Lung (tissue), 11 donors: ENCODE measurements at regions not wholly inside any gene's neighbourhood (a gene's known extent, or its start where the extent isn't known, plus 50 kb on each side); places are given as distances from the start of the nearest gene placed in this dataset.

Source experiments
- ATAC-seq: fragments of 200-7000 bp; cut with Tn5 transposase; one replicate; pipeline ENCODE4 v1.9.1; 2020; ENCODE audit warnings: moderate number of reproducible peaks; ENCODE audit not compliant: insufficient read depth, low FRiP score
- DNase-seq, 3 donors: peaks; one replicate each; pipeline ENCODE4 v3.0.0-alpha.2; 2013 to 2017
- H3K27ac ChIP-seq, 2 donors: one replicate each; pipeline ENCODE4 v1.5.1; 2013; ENCODE audit warnings: mild to moderate bottlenecking in 2 of 2, moderate library complexity in 2 of 2, control low read depth in 1 of 2, inconsistent platforms in 1 of 2, low read depth in 1 of 2, low read length in 1 of 2
- H3K27me3 ChIP-seq, 3 donors: one replicate each; pipeline ENCODE4 v1.5.1; 2013; ENCODE audit warnings: low read length in 2 of 3; ENCODE audit not compliant: control insufficient read depth in 3 of 3, insufficient read depth in 3 of 3
- H3K36me3 ChIP-seq, 4 donors: one replicate each; pipeline ENCODE4 v1.5.1; 2013; ENCODE audit warnings: low read length in 4 of 4, mild to moderate bottlenecking in 1 of 4, moderate library complexity in 1 of 4; ENCODE audit not compliant: control insufficient read depth in 4 of 4, insufficient read depth in 4 of 4
- H3K4me1 ChIP-seq, 5 donors: one replicate each; pipeline ENCODE4 v1.5.1; 2013; ENCODE audit warnings: low read length in 5 of 5, mild to moderate bottlenecking in 2 of 5, moderate library complexity in 1 of 5; ENCODE audit not compliant: control insufficient read depth in 5 of 5, insufficient read depth in 5 of 5
- H3K4me3 ChIP-seq: one replicate; pipeline ENCODE4 v1.5.1; 2013; ENCODE audit warnings: mild to moderate bottlenecking, control low read depth, moderate library complexity
- H3K9ac ChIP-seq, 2 donors: one replicate each; pipeline ENCODE4 v1.5.1; 2013; ENCODE audit warnings: low read length in 2 of 2, control low read depth in 1 of 2; ENCODE audit not compliant: insufficient read depth in 1 of 2
- H3K9me3 ChIP-seq, 4 donors: one replicate each; pipeline ENCODE4 v1.5.1; 2013; ENCODE audit warnings: low read length in 3 of 4, mild to moderate bottlenecking in 1 of 4, moderate library complexity in 1 of 4; ENCODE audit not compliant: control insufficient read depth in 4 of 4, insufficient read depth in 3 of 4
- WGBS, 2 donors: extraction: QIAGEN DNeasy Blood & Tissue Kit; methylation state at CpG; one replicate each; pipeline ENCODE4 v1.1.7; 2013; 5-methylcytosine and 5-hydroxymethylcytosine counted together
- TF ChIP-seq, protein P1 (sequence below): IDR thresholded peaks from 2 replicates; pipeline ENCODE4 v1.5.1; 2012; ENCODE audit warnings: mild to moderate bottlenecking; ENCODE audit errors: control extremely low read depth, extremely low read depth
- donor health status: control.
- donor health status: control.
- donor health status: Bipolar disorder and iron deficiency.
- donor health status: healthy.
- donor health status: DM: yes; HTN: yes; CAD: no.

GRCh38 chr7:94252124-94252523, 142.6 kb upstream of the COL1A2 start:
- Histone ChIP-seq H3K9ac (no peak overlapping the region), H3K4me1 (peaks cover 0 to 17% (median 5%) of the 10 kb centered on the region in 5 donors), H3K4me3 (no peak overlapping the region), H3K9me3 (no peaks in the 10 kb centered on the region), H3K36me3 (no peaks in the 10 kb centered on the region), H3K27ac (no peak overlapping the region), H3K27me3 (no peaks in the 10 kb centered on the region)
- TF ChIP-seq, protein P1, sequence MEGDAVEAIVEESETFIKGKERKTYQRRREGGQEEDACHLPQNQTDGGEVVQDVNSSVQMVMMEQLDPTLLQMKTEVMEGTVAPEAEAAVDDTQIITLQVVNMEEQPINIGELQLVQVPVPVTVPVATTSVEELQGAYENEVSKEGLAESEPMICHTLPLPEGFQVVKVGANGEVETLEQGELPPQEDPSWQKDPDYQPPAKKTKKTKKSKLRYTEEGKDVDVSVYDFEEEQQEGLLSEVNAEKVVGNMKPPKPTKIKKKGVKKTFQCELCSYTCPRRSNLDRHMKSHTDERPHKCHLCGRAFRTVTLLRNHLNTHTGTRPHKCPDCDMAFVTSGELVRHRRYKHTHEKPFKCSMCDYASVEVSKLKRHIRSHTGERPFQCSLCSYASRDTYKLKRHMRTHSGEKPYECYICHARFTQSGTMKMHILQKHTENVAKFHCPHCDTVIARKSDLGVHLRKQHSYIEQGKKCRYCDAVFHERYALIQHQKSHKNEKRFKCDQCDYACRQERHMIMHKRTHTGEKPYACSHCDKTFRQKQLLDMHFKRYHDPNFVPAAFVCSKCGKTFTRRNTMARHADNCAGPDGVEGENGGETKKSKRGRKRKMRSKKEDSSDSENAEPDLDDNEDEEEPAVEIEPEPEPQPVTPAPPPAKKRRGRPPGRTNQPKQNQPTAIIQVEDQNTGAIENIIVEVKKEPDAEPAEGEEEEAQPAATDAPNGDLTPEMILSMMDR = no peak
- ATAC-seq (no peak), DNase-seq (no peak)
- WGBS, 2 donors = 80 to 90% methylated on average over 1 of the region's 1 CpG

DNA sequence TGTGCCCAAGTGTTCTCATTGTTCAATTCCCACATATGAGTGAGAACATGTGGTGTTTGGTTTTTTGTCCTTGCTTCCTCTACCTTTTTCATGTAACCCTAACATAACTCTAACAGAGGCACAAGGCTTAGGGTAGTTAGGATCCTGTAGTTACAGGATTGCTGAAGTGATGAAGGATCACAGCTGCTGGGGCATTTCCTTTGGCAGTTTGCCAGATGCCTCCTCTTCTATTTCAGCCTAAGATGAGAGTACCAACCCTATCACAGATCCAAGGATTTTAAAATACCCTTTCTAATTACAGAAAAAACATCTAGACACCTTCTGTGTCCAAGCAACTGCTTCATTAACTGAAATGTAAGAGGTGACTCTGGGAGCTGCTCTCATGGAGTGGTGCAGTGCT, 141.7 kb upstream of the COL1A2 start:
- Histone ChIP-seq H3K9ac (peak overlapping the region in 1 of 2 donors; percentile 1), H3K27ac (no peak overlapping the region), H3K36me3 (no peaks in the 10 kb centered on the region), H3K9me3 (no peaks in the 10 kb centered on the region), H3K4me1 (peaks cover 0 to 19% (median 5%) of the 10 kb centered on the region in 5 donors), H3K4me3 (no peak overlapping the region), H3K27me3 (no peaks in the 10 kb centered on the region)
- DNase-seq = peak in 2 of 3 donors; percentile 47 to 49
- TF ChIP-seq, protein P1 = no peak
- ATAC-seq = no peak

GRCh38 chr7:94253686-94254085, 141.0 kb upstream of the COL1A2 start:
- Histone ChIP-seq H3K9me3 (no peaks in the 10 kb centered on the region), H3K27me3 (no peaks in the 10 kb centered on the region), H3K9ac (peak overlapping the region in 1 of 2 donors; percentile 1), H3K4me1 (peaks cover 0 to 26% (median 5%) of the 10 kb centered on the region in 5 donors), H3K36me3 (no peaks in the 10 kb centered on the region), H3K27ac (no peak overlapping the region), H3K4me3 (no peak overlapping the region)
- WGBS, 2 donors = 53 to 71% methylated on average over 1 of the region's 1 CpG
- ATAC-seq (no peak), DNase-seq (peak in 2 of 3 donors; percentile 49 to 64)
- TF ChIP-seq, protein P1 = no peak
